ENCODE measurements at regions not wholly inside any gene's neighbourhood (a gene's known extent, or its start where the extent isn't known, plus 50 kb on each side); places are given as distances from the start of the nearest gene placed in this dataset.

DNA sequence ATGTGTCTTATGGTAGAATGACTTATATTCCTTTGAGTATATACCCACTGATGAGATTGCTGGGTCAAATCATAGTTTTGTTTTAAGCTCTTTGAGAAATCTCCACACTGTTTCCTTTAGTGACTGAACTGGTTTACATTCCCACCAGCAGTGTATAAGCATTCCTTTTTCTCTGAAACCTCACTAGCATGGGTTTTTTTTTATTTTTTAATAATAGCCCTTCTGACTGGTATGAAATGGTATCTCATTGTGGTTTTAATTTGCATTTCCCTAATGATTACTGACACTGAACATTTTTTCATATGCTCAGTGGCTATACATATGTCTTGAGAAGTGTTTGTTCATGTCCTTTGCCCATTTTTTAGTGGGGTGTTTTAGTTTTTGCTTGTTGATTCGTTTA, 494.3 kb downstream of the SQOR start:
- Histone ChIP-seq H3K27me3 (ENCODE audit: control insufficient read depth in 4 of 4, insufficient read depth in 4 of 4, low read length in 3 of 4) (no peaks in the 10 kb centered on the region), H3K4me1 (ENCODE audit: control insufficient read depth in 4 of 4, insufficient read depth in 4 of 4, low read length in 3 of 4) (no peaks in the 10 kb centered on the region), H3K36me3 (ENCODE audit: control insufficient read depth in 4 of 4, insufficient read depth in 3 of 4, low read depth in 1 of 4, low read length in 3 of 4) (no peaks in the 10 kb centered on the region), H3K4me3 (ENCODE audit: low read depth in 1 of 3, low read length in 3 of 3) (no peak overlapping the region), H3K9ac (ENCODE audit: low read depth in 1 of 2, low read length in 2 of 2) (no peak overlapping the region), H3K9me3 (ENCODE audit: control insufficient read depth in 4 of 4, low read length in 3 of 4) (peaks cover 0 to 7% (median 0%) of the 10 kb centered on the region in 4 donors), H3K27ac (ENCODE audit: low read depth in 1 of 2, low read length in 2 of 2) (no peak overlapping the region)
- DNase-seq (ENCODE audit: low spot score), result no peak
- WGBS, result 56% methylated on average over 1 of the region's 1 CpG
- TF ChIP-seq JUND (IDR thresholded peaks at IDR 0.05) (no peak), FOXA2 (IDR thresholded peaks at IDR 0.05) (no peak), RAD21 (IDR thresholded peaks at IDR 0.05) (no peak), EGR1 (IDR thresholded peaks at IDR 0.05; ENCODE audit: low read depth in 2 of 2) (no peak), SP1 (IDR thresholded peaks at IDR 0.05) (no peak), CTCF (IDR thresholded peaks at IDR 0.05; ENCODE audit: low read depth, low read length, missing input control) (no peak), HNF4A (conservative IDR thresholded peaks at IDR 0.05) (no peak), TAF1 (conservative IDR thresholded peaks at IDR 0.05) (no peak), FOXA1 (IDR thresholded peaks at IDR 0.05) (no peak), NR2F2 (IDR thresholded peaks at IDR 0.05) (no peak), RXRA (IDR thresholded peaks at IDR 0.05) (no peak), HNF4G (IDR thresholded peaks at IDR 0.05) (no peak), ATF3 (IDR thresholded peaks at IDR 0.05) (no peak), GABPA (IDR thresholded peaks at IDR 0.05 in 1 of 2, conservative IDR thresholded peaks at IDR 0.05 in 1 of 2) (no peak)
- TF ChIP-seq, protein P1, sequence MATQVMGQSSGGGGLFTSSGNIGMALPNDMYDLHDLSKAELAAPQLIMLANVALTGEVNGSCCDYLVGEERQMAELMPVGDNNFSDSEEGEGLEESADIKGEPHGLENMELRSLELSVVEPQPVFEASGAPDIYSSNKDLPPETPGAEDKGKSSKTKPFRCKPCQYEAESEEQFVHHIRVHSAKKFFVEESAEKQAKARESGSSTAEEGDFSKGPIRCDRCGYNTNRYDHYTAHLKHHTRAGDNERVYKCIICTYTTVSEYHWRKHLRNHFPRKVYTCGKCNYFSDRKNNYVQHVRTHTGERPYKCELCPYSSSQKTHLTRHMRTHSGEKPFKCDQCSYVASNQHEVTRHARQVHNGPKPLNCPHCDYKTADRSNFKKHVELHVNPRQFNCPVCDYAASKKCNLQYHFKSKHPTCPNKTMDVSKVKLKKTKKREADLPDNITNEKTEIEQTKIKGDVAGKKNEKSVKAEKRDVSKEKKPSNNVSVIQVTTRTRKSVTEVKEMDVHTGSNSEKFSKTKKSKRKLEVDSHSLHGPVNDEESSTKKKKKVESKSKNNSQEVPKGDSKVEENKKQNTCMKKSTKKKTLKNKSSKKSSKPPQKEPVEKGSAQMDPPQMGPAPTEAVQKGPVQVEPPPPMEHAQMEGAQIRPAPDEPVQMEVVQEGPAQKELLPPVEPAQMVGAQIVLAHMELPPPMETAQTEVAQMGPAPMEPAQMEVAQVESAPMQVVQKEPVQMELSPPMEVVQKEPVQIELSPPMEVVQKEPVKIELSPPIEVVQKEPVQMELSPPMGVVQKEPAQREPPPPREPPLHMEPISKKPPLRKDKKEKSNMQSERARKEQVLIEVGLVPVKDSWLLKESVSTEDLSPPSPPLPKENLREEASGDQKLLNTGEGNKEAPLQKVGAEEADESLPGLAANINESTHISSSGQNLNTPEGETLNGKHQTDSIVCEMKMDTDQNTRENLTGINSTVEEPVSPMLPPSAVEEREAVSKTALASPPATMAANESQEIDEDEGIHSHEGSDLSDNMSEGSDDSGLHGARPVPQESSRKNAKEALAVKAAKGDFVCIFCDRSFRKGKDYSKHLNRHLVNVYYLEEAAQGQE (IDR thresholded peaks at IDR 0.05), result no peak

- Histone ChIP-seq H3K36me3 (ENCODE audit: control insufficient read depth in 4 of 4, insufficient read depth in 3 of 4, low read depth in 1 of 4, low read length in 3 of 4) (no peaks in the 10 kb centered on the region), H3K4me3 (ENCODE audit: low read depth in 1 of 3, low read length in 3 of 3) (no peak overlapping the region), H3K27me3 (ENCODE audit: control insufficient read depth in 4 of 4, insufficient read depth in 4 of 4, low read length in 3 of 4) (no peaks in the 10 kb centered on the region), H3K4me1 (ENCODE audit: control insufficient read depth in 4 of 4, insufficient read depth in 4 of 4, low read length in 3 of 4) (no peaks in the 10 kb centered on the region), H3K9ac (ENCODE audit: low read depth in 1 of 2, low read length in 2 of 2) (no peak overlapping the region), H3K9me3 (ENCODE audit: control insufficient read depth in 4 of 4, low read length in 3 of 4) (peaks cover 0 to 9% (median 3%) of the 10 kb centered on the region in 4 donors), H3K27ac (ENCODE audit: low read depth in 1 of 2, low read length in 2 of 2) (no peak overlapping the region)
- WGBS, result 78% methylated on average over 6 of the region's 6 CpGs
- DNase-seq (ENCODE audit: low spot score), result no peak
- TF ChIP-seq JUND (IDR thresholded peaks at IDR 0.05), result no peak
- no peak for TF ChIP-seq FOXA2 (IDR thresholded peaks at IDR 0.05)
- TF ChIP-seq TAF1 (conservative IDR thresholded peaks at IDR 0.05), result no peak
- TF ChIP-seq, protein P1 (IDR thresholded peaks at IDR 0.05), result no peak
- no peak for TF ChIP-seq YY1 (IDR thresholded peaks at IDR 0.05)
- TF ChIP-seq, protein P2, sequence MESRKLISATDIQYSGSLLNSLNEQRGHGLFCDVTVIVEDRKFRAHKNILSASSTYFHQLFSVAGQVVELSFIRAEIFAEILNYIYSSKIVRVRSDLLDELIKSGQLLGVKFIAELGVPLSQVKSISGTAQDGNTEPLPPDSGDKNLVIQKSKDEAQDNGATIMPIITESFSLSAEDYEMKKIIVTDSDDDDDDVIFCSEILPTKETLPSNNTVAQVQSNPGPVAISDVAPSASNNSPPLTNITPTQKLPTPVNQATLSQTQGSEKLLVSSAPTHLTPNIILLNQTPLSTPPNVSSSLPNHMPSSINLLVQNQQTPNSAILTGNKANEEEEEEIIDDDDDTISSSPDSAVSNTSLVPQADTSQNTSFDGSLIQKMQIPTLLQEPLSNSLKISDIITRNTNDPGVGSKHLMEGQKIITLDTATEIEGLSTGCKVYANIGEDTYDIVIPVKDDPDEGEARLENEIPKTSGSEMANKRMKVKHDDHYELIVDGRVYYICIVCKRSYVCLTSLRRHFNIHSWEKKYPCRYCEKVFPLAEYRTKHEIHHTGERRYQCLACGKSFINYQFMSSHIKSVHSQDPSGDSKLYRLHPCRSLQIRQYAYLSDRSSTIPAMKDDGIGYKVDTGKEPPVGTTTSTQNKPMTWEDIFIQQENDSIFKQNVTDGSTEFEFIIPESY (IDR thresholded peaks at IDR 0.05), result no peak
- no peak for TF ChIP-seq HNF4G (IDR thresholded peaks at IDR 0.05)
- TF ChIP-seq NR2F2 (IDR thresholded peaks at IDR 0.05), result no peak
- TF ChIP-seq RAD21 (IDR thresholded peaks at IDR 0.05), result no peak
- TF ChIP-seq CTCF (IDR thresholded peaks at IDR 0.05; ENCODE audit: low read depth, low read length, missing input control), result no peak
- TF ChIP-seq MAX (IDR thresholded peaks at IDR 0.05), result no peak
- no peak for TF ChIP-seq EGR1 (IDR thresholded peaks at IDR 0.05; ENCODE audit: low read depth in 2 of 2)
- TF ChIP-seq HNF4A (conservative IDR thresholded peaks at IDR 0.05), result no peak
- no peak for TF ChIP-seq GABPA (IDR thresholded peaks at IDR 0.05 in 1 of 2, conservative IDR thresholded peaks at IDR 0.05 in 1 of 2)
- no peak for TF ChIP-seq RXRA (IDR thresholded peaks at IDR 0.05)
Observed at GRCh38 chr15:46131876-46132275, 497.0 kb downstream of the SQOR start.
